ENCODE measurements at regions not wholly inside any gene's neighbourhood (a gene's known extent, or its start where the extent isn't known, plus 50 kb on each side); places are given as distances from the start of the nearest gene placed in this dataset.

DNA sequence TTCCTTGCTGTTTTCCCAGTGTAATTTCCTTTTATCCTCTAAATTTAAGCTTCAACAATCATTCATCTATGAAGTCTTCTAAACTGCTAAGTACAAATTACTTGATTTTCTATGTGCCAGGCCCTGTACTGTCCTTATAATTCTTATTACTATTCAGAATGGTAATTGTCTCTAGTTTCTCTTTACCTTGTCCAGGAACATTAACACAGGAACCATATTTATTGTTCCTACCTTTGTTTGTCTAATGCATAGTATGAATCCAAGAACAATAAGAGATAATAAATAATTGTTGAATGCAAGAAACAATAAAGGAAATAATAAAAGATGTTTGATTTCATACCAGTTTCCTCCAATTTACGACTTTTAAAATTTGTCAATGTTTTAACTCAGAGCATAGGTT lies 1083.2 kb downstream of the ROBO2 start:
- H3K4me1 ChIP-seq: no peaks in the 10 kb centered on the region
- H3K27ac ChIP-seq: no peak overlapping the region
- H3K27me3 ChIP-seq: no peaks in the 10 kb centered on the region
- DNase-seq: no peak
- no peak overlapping the region for H3K4me3 ChIP-seq
- no peak for TF ChIP-seq CTCF (IDR thresholded peaks at IDR 0.05)
- intact Hi-C loops (cut with DNase I): no loop called here
- H3K9me3 ChIP-seq: no peaks in the 10 kb centered on the region
- H3K9ac ChIP-seq (ENCODE audit: low read depth in 2 of 2, low read length in 2 of 2): no peak overlapping the region
- H3K36me3 ChIP-seq: no peaks in the 10 kb centered on the region

GRCh38 chr3:78129707-78130106 lies 1089.8 kb downstream of the ROBO2 start:
- no peak overlapping the region for H3K4me3 ChIP-seq
- H3K27ac ChIP-seq: no peak overlapping the region
- H3K4me1 ChIP-seq: no peaks in the 10 kb centered on the region
- no peaks in the 10 kb centered on the region for H3K27me3 ChIP-seq
- intact Hi-C loops (cut with DNase I): no loop called here
- no peak for DNase-seq
- no peaks in the 10 kb centered on the region for H3K36me3 ChIP-seq
- no peak for TF ChIP-seq CTCF (IDR thresholded peaks at IDR 0.05)
- H3K9ac ChIP-seq (ENCODE audit: low read depth in 2 of 2, low read length in 2 of 2): no peak overlapping the region
- H3K9me3 ChIP-seq: no peaks in the 10 kb centered on the region

- Histone ChIP-seq H3K4me3 (no peak overlapping the region), H3K27me3 (no peaks in the 10 kb centered on the region), H3K36me3 (no peaks in the 10 kb centered on the region), H3K9me3 (no peaks in the 10 kb centered on the region), H3K9ac (ENCODE audit: low read depth in 2 of 2, low read length in 2 of 2) (no peak overlapping the region), H3K4me1 (no peaks in the 10 kb centered on the region), H3K27ac (no peak overlapping the region)
- no peak for TF ChIP-seq CTCF (IDR thresholded peaks at IDR 0.05)
- intact Hi-C loops (cut with DNase I): no loop called here
- DNase-seq: no peak
These were observed 1090.9 kb downstream of the ROBO2 start for GRCh38 chr3:78130741-78131290.

- H3K27ac ChIP-seq: no peak overlapping the region
- no peak for DNase-seq
- no peak for TF ChIP-seq CTCF (IDR thresholded peaks at IDR 0.05)
These were observed 1094.6 kb downstream of the ROBO2 start for GRCh38 chr3:78134496-78134895.

DNA sequence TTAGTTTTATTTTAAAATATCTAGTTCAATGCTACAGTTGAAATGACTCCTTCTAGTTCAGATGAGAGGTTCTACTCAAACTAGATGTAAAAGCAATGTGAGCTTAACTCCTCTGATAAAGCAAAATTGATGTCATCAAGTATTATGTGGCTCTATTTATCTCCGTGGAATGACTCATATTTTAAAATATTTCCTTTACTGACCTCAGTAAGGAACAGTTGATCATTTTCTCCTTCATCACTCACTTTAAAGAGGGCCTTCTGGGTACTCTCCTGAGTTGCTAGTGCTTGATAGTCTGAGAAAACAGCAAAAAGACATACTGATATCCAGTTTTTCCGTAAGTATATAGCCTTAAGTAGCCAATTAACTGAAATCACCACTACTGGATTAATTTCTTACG lies 1099.3 kb downstream of the ROBO2 start:
- Histone ChIP-seq H3K4me3 (no peak overlapping the region), H3K4me1 (no peaks in the 10 kb centered on the region), H3K9me3 (peaks cover 3% of the 10 kb centered on the region), H3K36me3 (no peaks in the 10 kb centered on the region), H3K27ac (no peak overlapping the region), H3K9ac (ENCODE audit: low read depth in 2 of 2, low read length in 2 of 2) (no peak overlapping the region), H3K27me3 (no peaks in the 10 kb centered on the region)
- TF ChIP-seq CTCF (IDR thresholded peaks at IDR 0.05): no peak
- no peak for DNase-seq
- intact Hi-C loops (cut with DNase I): no loop called here

More at GRCh38 chr3:78134496-78134895, 1094.6 kb downstream of the ROBO2 start:
- Histone ChIP-seq H3K36me3 (no peaks in the 10 kb centered on the region), H3K4me1 (no peaks in the 10 kb centered on the region), H3K4me3 (no peak overlapping the region), H3K27me3 (no peaks in the 10 kb centered on the region), H3K9me3 (no peaks in the 10 kb centered on the region), H3K9ac (ENCODE audit: low read depth in 2 of 2, low read length in 2 of 2) (no peak overlapping the region)
- intact Hi-C loops (cut with DNase I): no loop called here

Measured in colonic mucosa (tissue), 4 donors.